GM12878 (cell line): ENCODE measurements at regions not wholly inside any gene's neighbourhood (a gene's known extent, or its start where the extent isn't known, plus 50 kb on each side); places are given as distances from the start of the nearest gene placed in this dataset.

Source experiments
- ATAC-seq: fragments of 200-7000 bp; cut with Tn5 transposase; 3 replicates; pipeline ENCODE4 v1.9.1; 2020; ENCODE audit warnings: mild to moderate bottlenecking, moderate library complexity
- BruUV-seq: library from RNA; stranded (reverse); fragments of 400-500 nt; replicated peaks from 2 replicates; lab custom pipeline; 2021; lab: Mats Ljungman, UMichigan
- CTCF ChIA-PET: fragments of 300-600 bp; sonication (Branson Sonifier 250); formaldehyde crosslinking; extraction: SDS; loops from one replicate; lab custom pipeline; 2021; ENCODE audit warnings: inconsistent platforms; lab: Yijun Ruan, JAX
- POLR2A ChIA-PET: fragments of 350-600 bp; formaldehyde crosslinking; extraction: SDS; loops from one replicate; lab custom pipeline; 2021; ENCODE audit warnings: inconsistent platforms; lab: Charles Lee
- RAD21 ChIA-PET: fragments of 300-600 bp; sonication (Branson Sonifier 250); formaldehyde crosslinking; loops from one replicate; lab custom pipeline; 2023; ENCODE audit warnings: antibody characterized with exemption; ENCODE audit not compliant: unreplicated experiment; lab: Charles Lee
- SMC1A ChIA-PET: fragments of 300-600 bp; sonication (Branson Sonifier 250); formaldehyde crosslinking; loops from one replicate; lab custom pipeline; 2023; ENCODE audit not compliant: unreplicated experiment, uncharacterized antibody; lab: Charles Lee
- DNase-seq: peaks from one replicate; pipeline ENCODE4 v3.0.0-alpha.2; 2011; ENCODE audit warnings: low read depth, low spot score
- FAIRE-seq: peaks from 3 replicates; lab custom pipeline; 2011; peaks lifted over from hg19 to GRCh38; lab: Jason Lieb, UNC
- H2AFZ ChIP-seq: 2 replicates; pipeline ENCODE4 v1.6.0; 2011; ENCODE audit warnings: low read depth, low read length, control low read depth; ENCODE audit not compliant: control insufficient read depth
- H3K27ac ChIP-seq: 2 replicates; pipeline ENCODE4 v1.5.1; 2011; ENCODE audit warnings: control low read depth; ENCODE audit not compliant: control insufficient read depth, insufficient read depth
- H3K27me3 ChIP-seq, 2 experiments: replicated peaks in 1 of 2; 2 replicates each; pipeline versions ENCODE4 v1.6.0 to v1.6.1; 2011; ENCODE audit warnings: low read length in 1 of 2; ENCODE audit not compliant: control insufficient read depth in 2 of 2, insufficient read depth in 2 of 2
- H3K36me3 ChIP-seq, 2 experiments: 2 replicates each; pipeline ENCODE4 v1.5.1; 2011; ENCODE audit warnings: low read length in 1 of 2; ENCODE audit not compliant: control insufficient read depth in 2 of 2, insufficient read depth in 2 of 2
- H3K4me1 ChIP-seq: 2 replicates; pipeline ENCODE4 v1.6.1; 2011; ENCODE audit warnings: mild to moderate bottlenecking, low read length, moderate library complexity, mixed read lengths; ENCODE audit not compliant: control insufficient read depth, insufficient read depth
- H3K4me2 ChIP-seq: 2 replicates; pipeline ENCODE4 v1.6.0; 2011; ENCODE audit warnings: control low read depth; ENCODE audit not compliant: control insufficient read depth, insufficient read depth
- H3K4me3 ChIP-seq: fragments of 200-600 bp; sonication (generic); 2 replicates; pipeline ENCODE4 v1.5.1; 2016
- H3K79me2 ChIP-seq: 2 replicates; pipeline ENCODE4 v1.6.0; 2011; ENCODE audit warnings: low read length; ENCODE audit not compliant: control insufficient read depth, insufficient read depth
- H3K9ac ChIP-seq: 2 replicates; pipeline ENCODE4 v1.8.0; 2011; ENCODE audit warnings: low read length, control low read depth, mixed read lengths; ENCODE audit not compliant: control insufficient read depth, insufficient read depth
- H3K9me3 ChIP-seq: replicated peaks from 3 replicates; pipeline ENCODE4 v1.5.1; 2011; ENCODE audit warnings: mild to moderate bottlenecking, low read length; ENCODE audit not compliant: control insufficient read depth, insufficient read depth
- H4K20me1 ChIP-seq: 2 replicates; pipeline ENCODE4 v1.6.0; 2011; ENCODE audit not compliant: control insufficient read depth, insufficient read depth
- CEBPB ChIP-seq, 2 experiments: fragments of 150-350 bp in 1 of 2; IDR thresholded peaks; 2 replicates each; pipeline ENCODE4 v1.6.1; 2012 to 2014; ENCODE audit warnings: low read depth in 2 of 2, low read length in 2 of 2, borderline replicate concordance in 1 of 2, inconsistent platforms in 1 of 2
- CHD4 ChIP-seq: fragments of 200-600 bp; sonication (generic); IDR thresholded peaks from 2 replicates; pipeline ENCODE4 v1.6.1; 2016; ENCODE audit warnings: mild to moderate bottlenecking
- DPF2 ChIP-seq: fragments of 450-650 bp; IDR thresholded peaks from 2 replicates; pipeline ENCODE4 v1.6.1; 2017; ENCODE audit warnings: mild to moderate bottlenecking
- EZH2 ChIP-seq: IDR thresholded peaks from 2 replicates; pipeline ENCODE4 v1.6.1; 2012; ENCODE audit warnings: low read depth, mild to moderate bottlenecking, control low read depth, inconsistent platforms, low read length, borderline replicate concordance; ENCODE audit not compliant: control insufficient read depth
- FOS ChIP-seq: IDR thresholded peaks from 3 replicates; pipeline ENCODE4 v1.6.1; 2011; ENCODE audit warnings: borderline replicate concordance; ENCODE audit not compliant: insufficient read length; ENCODE audit errors: extremely low read depth
- FOXM1 ChIP-seq: IDR thresholded peaks from 2 replicates; pipeline ENCODE4 v1.6.1; 2012; ENCODE audit warnings: low read depth, mild to moderate bottlenecking, inconsistent platforms, low read length, moderate library complexity
- HDAC2 ChIP-seq: fragments of 200-600 bp; sonication (generic); IDR thresholded peaks from 2 replicates; pipeline ENCODE4 v1.6.1; 2017
- IKZF1 ChIP-seq: fragments of 450-650 bp; conservative IDR thresholded peaks from 2 replicates; pipeline ENCODE4 v1.6.1; 2017; ENCODE audit warnings: antibody characterized with exemption, mild to moderate bottlenecking
- MTA3 ChIP-seq: IDR thresholded peaks from 2 replicates; pipeline ENCODE4 v1.6.1; 2012; ENCODE audit warnings: low read length, inconsistent platforms, borderline replicate concordance
- NFYB ChIP-seq: IDR thresholded peaks from 2 replicates; pipeline ENCODE4 v1.6.1; 2011; ENCODE audit warnings: low read depth, mild to moderate bottlenecking, low read length, improper control_type of control experiment, moderate library complexity; ENCODE audit not compliant: insufficient read depth
- ZSCAN29 ChIP-seq: fragments of 450-650 bp; IDR thresholded peaks from 2 replicates; pipeline ENCODE4 v1.6.1; 2017; ENCODE audit warnings: mild to moderate bottlenecking, moderate library complexity
- WGBS: methylation state at CpG from one replicate; pipeline ENCODE4 v1.1.6; 2016; ENCODE audit warnings: low lambda C conversion rate; ENCODE audit not compliant: insufficient replicate concordance, insufficient coverage; ENCODE audit errors: missing lambda C conversion rate; 5-methylcytosine and 5-hydroxymethylcytosine counted together
- in situ Hi-C: fragments of 300-500 bp; cut with MboI; formaldehyde crosslinking; loops from 9 replicates; pipeline ENCODE4 v1.14.3; 2018; ENCODE audit warnings: mixed read lengths
- intact Hi-C: fragments of 100-400 bp; cut with micrococcal nuclease; formaldehyde crosslinking; loops from one replicate; pipeline ENCODE4 v1.14.2; 2022; ENCODE audit not compliant: unreplicated experiment
- TF ChIP-seq, protein P1 (sequence below): IDR thresholded peaks from 2 replicates; pipeline ENCODE4 v1.6.1; 2012; ENCODE audit warnings: mild to moderate bottlenecking, low read depth, low read length
- TF ChIP-seq, protein P2 (sequence below): fragments of 450-650 bp; IDR thresholded peaks from 2 replicates; pipeline ENCODE4 v1.6.1; 2017; ENCODE audit warnings: low read depth, mild to moderate bottlenecking, moderate library complexity

GRCh38 chr9:91117959-91118703, 243.6 kb downstream of the AUH start:
- no peak for FAIRE-seq
- H3K9me3 ChIP-seq: no peaks in the 10 kb centered on the region
- no peaks in the 10 kb centered on the region for H4K20me1 ChIP-seq
- BruUV-seq: no TSS peak
- H2AFZ ChIP-seq: no peak overlapping the region
- POLR2A ChIA-PET: no interaction called here
- DNase-seq: no peak
- no peak for TF ChIP-seq CHD4
- no peak for TF ChIP-seq DPF2
- TF ChIP-seq FOXM1: no peak
- no peak for TF ChIP-seq MTA3
- no peak for TF ChIP-seq EZH2
- TF ChIP-seq IKZF1: no peak
- TF ChIP-seq HDAC2: no peak
- TF ChIP-seq, protein P1, sequence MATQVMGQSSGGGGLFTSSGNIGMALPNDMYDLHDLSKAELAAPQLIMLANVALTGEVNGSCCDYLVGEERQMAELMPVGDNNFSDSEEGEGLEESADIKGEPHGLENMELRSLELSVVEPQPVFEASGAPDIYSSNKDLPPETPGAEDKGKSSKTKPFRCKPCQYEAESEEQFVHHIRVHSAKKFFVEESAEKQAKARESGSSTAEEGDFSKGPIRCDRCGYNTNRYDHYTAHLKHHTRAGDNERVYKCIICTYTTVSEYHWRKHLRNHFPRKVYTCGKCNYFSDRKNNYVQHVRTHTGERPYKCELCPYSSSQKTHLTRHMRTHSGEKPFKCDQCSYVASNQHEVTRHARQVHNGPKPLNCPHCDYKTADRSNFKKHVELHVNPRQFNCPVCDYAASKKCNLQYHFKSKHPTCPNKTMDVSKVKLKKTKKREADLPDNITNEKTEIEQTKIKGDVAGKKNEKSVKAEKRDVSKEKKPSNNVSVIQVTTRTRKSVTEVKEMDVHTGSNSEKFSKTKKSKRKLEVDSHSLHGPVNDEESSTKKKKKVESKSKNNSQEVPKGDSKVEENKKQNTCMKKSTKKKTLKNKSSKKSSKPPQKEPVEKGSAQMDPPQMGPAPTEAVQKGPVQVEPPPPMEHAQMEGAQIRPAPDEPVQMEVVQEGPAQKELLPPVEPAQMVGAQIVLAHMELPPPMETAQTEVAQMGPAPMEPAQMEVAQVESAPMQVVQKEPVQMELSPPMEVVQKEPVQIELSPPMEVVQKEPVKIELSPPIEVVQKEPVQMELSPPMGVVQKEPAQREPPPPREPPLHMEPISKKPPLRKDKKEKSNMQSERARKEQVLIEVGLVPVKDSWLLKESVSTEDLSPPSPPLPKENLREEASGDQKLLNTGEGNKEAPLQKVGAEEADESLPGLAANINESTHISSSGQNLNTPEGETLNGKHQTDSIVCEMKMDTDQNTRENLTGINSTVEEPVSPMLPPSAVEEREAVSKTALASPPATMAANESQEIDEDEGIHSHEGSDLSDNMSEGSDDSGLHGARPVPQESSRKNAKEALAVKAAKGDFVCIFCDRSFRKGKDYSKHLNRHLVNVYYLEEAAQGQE: no peak
- TF ChIP-seq NFYB: no peak
- TF ChIP-seq, protein P2, sequence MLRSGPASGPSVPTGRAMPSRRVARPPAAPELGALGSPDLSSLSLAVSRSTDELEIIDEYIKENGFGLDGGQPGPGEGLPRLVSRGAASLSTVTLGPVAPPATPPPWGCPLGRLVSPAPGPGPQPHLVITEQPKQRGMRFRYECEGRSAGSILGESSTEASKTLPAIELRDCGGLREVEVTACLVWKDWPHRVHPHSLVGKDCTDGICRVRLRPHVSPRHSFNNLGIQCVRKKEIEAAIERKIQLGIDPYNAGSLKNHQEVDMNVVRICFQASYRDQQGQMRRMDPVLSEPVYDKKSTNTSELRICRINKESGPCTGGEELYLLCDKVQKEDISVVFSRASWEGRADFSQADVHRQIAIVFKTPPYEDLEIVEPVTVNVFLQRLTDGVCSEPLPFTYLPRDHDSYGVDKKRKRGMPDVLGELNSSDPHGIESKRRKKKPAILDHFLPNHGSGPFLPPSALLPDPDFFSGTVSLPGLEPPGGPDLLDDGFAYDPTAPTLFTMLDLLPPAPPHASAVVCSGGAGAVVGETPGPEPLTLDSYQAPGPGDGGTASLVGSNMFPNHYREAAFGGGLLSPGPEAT: no peak
- TF ChIP-seq ZSCAN29: no peak
- no peak for TF ChIP-seq FOS
- no peak for TF ChIP-seq CEBPB (IDR thresholded peaks at IDR 0.05; ENCODE audit: borderline replicate concordance in 1 of 2, low read depth in 2 of 2, low read length in 2 of 2)
- 10% methylated on average over 36 of the region's 36 CpGs for WGBS
- in situ Hi-C loops (no loop called here), intact Hi-C loops (no loop called here)
- H3K36me3 ChIP-seq: no peaks in the 10 kb centered on the region
- no peak overlapping the region for H3K4me2 ChIP-seq
- no peaks in the 10 kb centered on the region for H3K79me2 ChIP-seq
- H3K9ac ChIP-seq: no peak overlapping the region
- no peak overlapping the region for H3K27ac ChIP-seq
- H3K4me1 ChIP-seq: no peaks in the 10 kb centered on the region
- ATAC-seq: no peak
- RAD21 ChIA-PET: interaction anchor here (0.7 kb wide), 1 partner anchor 28 kb away, joined by 3 read pairs; no protein-coding TSS in a partner anchor
- H3K27me3 ChIP-seq: peaks cover 4 to 5% of the 10 kb centered on the region in 2 experiments; a peak in 3 of 4 replicates
- CTCF ChIA-PET: no interaction called here
- H3K4me3 ChIP-seq: no peak overlapping the region
- SMC1A ChIA-PET: interaction anchor here (0.5 kb wide), 1 partner anchor 1915 kb away, joined by 3 read pairs; no protein-coding TSS in a partner anchor
